Endothelial cell (in vitro differentiated cells): ENCODE measurements at regions not wholly inside any gene's neighbourhood (a gene's known extent, or its start where the extent isn't known, plus 50 kb on each side); places are given as distances from the start of the nearest gene placed in this dataset.

Experiments
- DNase-seq: peaks from one replicate; pipeline ENCODE4 v3.0.0; 2021; ENCODE audit warnings: low spot score
- H3K27ac Mint-ChIP-seq: one replicate; pipeline ENCODE4 v1.8.0; 2021; ENCODE audit warnings: mixed read lengths, inconsistent platforms; ENCODE audit not compliant: unreplicated experiment
- H3K27me3 Mint-ChIP-seq: one replicate; pipeline ENCODE4 v1.8.0; 2021; ENCODE audit warnings: mild to moderate bottlenecking, moderate library complexity, mixed read lengths, inconsistent platforms; ENCODE audit not compliant: unreplicated experiment
- H3K36me3 Mint-ChIP-seq: one replicate; pipeline ENCODE4 v1.8.0; 2021; ENCODE audit warnings: mild to moderate bottlenecking, low read depth, mixed read lengths, inconsistent platforms; ENCODE audit not compliant: unreplicated experiment
- H3K4me1 Mint-ChIP-seq: one replicate; pipeline ENCODE4 v1.8.0; 2021; ENCODE audit warnings: mild to moderate bottlenecking, mixed read lengths, inconsistent platforms; ENCODE audit not compliant: unreplicated experiment
- H3K4me3 Mint-ChIP-seq: one replicate; pipeline ENCODE4 v1.8.0; 2021; ENCODE audit warnings: mild to moderate bottlenecking, mixed read lengths, inconsistent platforms; ENCODE audit not compliant: unreplicated experiment
- H3K9me3 Mint-ChIP-seq: one replicate; pipeline ENCODE4 v1.8.0; 2021; ENCODE audit warnings: mixed read lengths, inconsistent platforms; ENCODE audit not compliant: unreplicated experiment
- CTCF ChIP-seq: fragments of 200-600 bp; sonication (generic); IDR thresholded peaks from one replicate; pipeline ENCODE4 v1.5.0; 2021; ENCODE audit warnings: antibody characterized with exemption; ENCODE audit not compliant: unreplicated experiment

DNA sequence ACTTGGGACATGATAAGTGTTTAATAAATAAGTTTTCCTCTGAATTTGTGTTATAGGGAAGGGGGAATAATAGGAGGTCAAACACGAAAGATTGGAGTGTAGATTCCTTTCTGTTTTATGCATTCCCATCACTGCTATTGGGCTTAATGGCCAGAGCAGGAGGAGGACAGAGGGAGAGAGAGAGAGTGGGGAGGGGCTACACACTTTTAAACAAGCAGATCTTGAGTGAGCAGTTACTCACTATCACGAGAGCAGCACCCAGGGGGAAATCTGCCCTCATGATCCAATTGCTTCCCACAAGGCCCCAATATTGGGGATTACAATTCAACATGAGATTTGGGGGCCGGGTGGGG is 505.0 kb downstream of the GRIN2A start:
- Mint-ChIP-seq H3K4me3 (no peak overlapping the region), H3K27ac (no peak overlapping the region), H3K4me1 (peaks cover 4% of the 10 kb centered on the region), H3K9me3 (no peaks in the 10 kb centered on the region), H3K27me3 (peaks cover 4% of the 10 kb centered on the region), H3K36me3 (no peaks in the 10 kb centered on the region)
- no peak for DNase-seq
- TF ChIP-seq CTCF, result no peak

- Mint-ChIP-seq H3K27me3 (peaks cover 5% of the 10 kb centered on the region), H3K36me3 (no peaks in the 10 kb centered on the region), H3K9me3 (peaks cover 5% of the 10 kb centered on the region), H3K4me3 (no peak overlapping the region), H3K27ac (no peak overlapping the region), H3K4me1 (peaks cover 4% of the 10 kb centered on the region)
- no peak for DNase-seq
- TF ChIP-seq CTCF, result no peak
Measured at GRCh38 chr16:9679213-9679767, 502.9 kb downstream of the GRIN2A start.

- Mint-ChIP-seq H3K4me1 (peaks cover 4% of the 10 kb centered on the region), H3K4me3 (no peak overlapping the region), H3K9me3 (peaks cover 5% of the 10 kb centered on the region), H3K36me3 (no peaks in the 10 kb centered on the region), H3K27ac (no peak overlapping the region), H3K27me3 (peaks cover 5% of the 10 kb centered on the region)
- no peak for TF ChIP-seq CTCF
- DNase-seq, result no peak
Measured at GRCh38 chr16:9680019-9680655, 502.1 kb downstream of the GRIN2A start.

GRCh38 chr16:9680968-9681367 is 501.3 kb downstream of the GRIN2A start:
- Mint-ChIP-seq H3K36me3 (no peaks in the 10 kb centered on the region), H3K4me1 (peaks cover 4% of the 10 kb centered on the region), H3K27me3 (peaks cover 4% of the 10 kb centered on the region), H3K27ac (no peak overlapping the region), H3K4me3 (no peak overlapping the region), H3K9me3 (peaks cover 5% of the 10 kb centered on the region)
- no peak for TF ChIP-seq CTCF
- DNase-seq, result no peak

GRCh38 chr16:9681508-9681907 is 500.7 kb downstream of the GRIN2A start:
- H3K4me1 Mint-ChIP-seq, result peaks cover 4% of the 10 kb centered on the region

More at GRCh38 chr16:9681508-9681907, 500.7 kb downstream of the GRIN2A start:
- no peaks in the 10 kb centered on the region for H3K36me3 Mint-ChIP-seq
- no peak for DNase-seq
- no peak overlapping the region for H3K27ac Mint-ChIP-seq
- TF ChIP-seq CTCF, result no peak
- peaks cover 4% of the 10 kb centered on the region for H3K27me3 Mint-ChIP-seq
- H3K9me3 Mint-ChIP-seq, result peaks cover 5% of the 10 kb centered on the region
- no peak overlapping the region for H3K4me3 Mint-ChIP-seq
